HG03460 (cell line): ENCODE measurements at regions not wholly inside any gene's neighbourhood (a gene's known extent, or its start where the extent isn't known, plus 50 kb on each side); places are given as distances from the start of the nearest gene placed in this dataset.

Source experiments
- ATAC-seq: cut with Tn5 transposase; IDR thresholded peaks from one replicate; pipeline ENCODE4 v1.9.1; 2021; ENCODE audit not compliant: unreplicated experiment

- ATAC-seq: no peak
These were observed 550.5 kb upstream of the GBE1 start for GRCh38 chr3:82311901-82312300.

GRCh38 chr3:82308755-82309154 is 547.3 kb upstream of the GBE1 start:
- no peak for ATAC-seq

GRCh38 chr3:82306189-82306588 is 544.7 kb upstream of the GBE1 start:
- ATAC-seq: no peak

- ATAC-seq: peak; percentile 43
These were observed 533.2 kb upstream of the GBE1 start for GRCh38 chr3:82294609-82295008.

- ATAC-seq: peak; percentile 83
These were observed 532.4 kb upstream of the GBE1 start for GRCh38 chr3:82293867-82294266.

GRCh38 chr3:82293435-82293834 is 532.0 kb upstream of the GBE1 start:
- ATAC-seq: no peak

- ATAC-seq: no peak
These were observed 526.1 kb upstream of the GBE1 start for GRCh38 chr3:82287562-82287961.

- no peak for ATAC-seq
These were observed 519.8 kb upstream of the GBE1 start for GRCh38 chr3:82281205-82281604.

- no peak for ATAC-seq
These were observed 515.5 kb upstream of the GBE1 start for GRCh38 chr3:82276992-82277391.

- ATAC-seq: no peak
These were observed 513.5 kb upstream of the GBE1 start for GRCh38 chr3:82274897-82275296.

- no peak for ATAC-seq
These were observed 504.3 kb upstream of the GBE1 start for GRCh38 chr3:82265747-82266146.

GRCh38 chr3:82262193-82262592 is 500.7 kb upstream of the GBE1 start:
- no peak for ATAC-seq

GRCh38 chr3:82261637-82262036 is 500.2 kb upstream of the GBE1 start:
- no peak for ATAC-seq

GRCh38 chr3:82261013-82261412 is 499.6 kb upstream of the GBE1 start:
- ATAC-seq: no peak

- ATAC-seq: no peak
These were observed 498.5 kb upstream of the GBE1 start for GRCh38 chr3:82259994-82260393.

- no peak for ATAC-seq
These were observed 478.9 kb upstream of the GBE1 start for GRCh38 chr3:82240322-82240721.

- no peak for ATAC-seq
These were observed 474.8 kb upstream of the GBE1 start for GRCh38 chr3:82236257-82236656.

- ATAC-seq: peak; percentile 92
These were observed 468.0 kb upstream of the GBE1 start for GRCh38 chr3:82229397-82229796.

GRCh38 chr3:82224661-82225060 is 463.2 kb upstream of the GBE1 start:
- ATAC-seq: no peak

- no peak for ATAC-seq
These were observed 461.0 kb upstream of the GBE1 start for GRCh38 chr3:82222401-82222800.

GRCh38 chr3:82217571-82217970 is 456.1 kb upstream of the GBE1 start:
- ATAC-seq: no peak

- ATAC-seq: no peak
These were observed 446.7 kb upstream of the GBE1 start for GRCh38 chr3:82208002-82208710.

GRCh38 chr3:82202269-82202668 is 440.8 kb upstream of the GBE1 start:
- ATAC-seq: no peak
